OCI-LY1 (cell line): ENCODE measurements at regions not wholly inside any gene's neighbourhood (a gene's known extent, or its start where the extent isn't known, plus 50 kb on each side); places are given as distances from the start of the nearest gene placed in this dataset.

Experiments
- H2AFZ ChIP-seq: fragments of 200-600 bp; sonication (generic), shearing (Covaris generic); 2 replicates; pipeline ENCODE4 v1.6.0; 2014; ENCODE audit warnings: antibody characterized with exemption, mild to moderate bottlenecking, low read length
- H3F3A ChIP-seq: fragments of 200-600 bp; sonication (generic), shearing (Covaris generic); 2 replicates; pipeline ENCODE4 v1.6.0; 2014; ENCODE audit warnings: mild to moderate bottlenecking, antibody characterized with exemption, low read length, moderate library complexity; ENCODE audit not compliant: insufficient read depth
- H3K27ac ChIP-seq: fragments of 200-600 bp; sonication (generic); 2 replicates; pipeline ENCODE4 v1.5.1; 2014; ENCODE audit warnings: low read length, mixed run types, mild to moderate bottlenecking, low read depth; ENCODE audit not compliant: poor library complexity, severe bottlenecking
- H3K27me3 ChIP-seq: fragments of 200-600 bp; sonication (generic); 2 replicates; pipeline ENCODE4 v1.6.0; 2014; ENCODE audit warnings: antibody characterized with exemption, mild to moderate bottlenecking, low read length, moderate library complexity; ENCODE audit not compliant: insufficient read depth
- H3K36me3 ChIP-seq: fragments of 200-600 bp; sonication (generic); 2 replicates; pipeline ENCODE4 v1.6.1; 2014; ENCODE audit warnings: mild to moderate bottlenecking, antibody characterized with exemption, low read length, moderate library complexity, mixed read lengths; ENCODE audit not compliant: insufficient read depth
- H3K4me1 ChIP-seq: fragments of 200-600 bp; sonication (generic); 2 replicates; pipeline ENCODE4 v1.5.1; 2014; ENCODE audit warnings: mild to moderate bottlenecking, low read length, moderate library complexity; ENCODE audit not compliant: insufficient read depth, severe bottlenecking
- H3K4me2 ChIP-seq: fragments of 200-600 bp; sonication (generic), shearing (Covaris generic); 2 replicates; pipeline ENCODE4 v1.6.1; 2014; ENCODE audit warnings: low read length
- H3K4me3 ChIP-seq: fragments of 200-600 bp; sonication (generic); 2 replicates; pipeline ENCODE4 v1.5.1; 2014; ENCODE audit warnings: low read length, low read depth, mild to moderate bottlenecking, mixed read lengths; ENCODE audit not compliant: poor library complexity, severe bottlenecking
- H3K79me2 ChIP-seq: fragments of 200-600 bp; shearing (Covaris generic); 2 replicates; pipeline ENCODE4 v1.6.1; 2016; ENCODE audit warnings: mixed run types, low read length, mixed read lengths; ENCODE audit not compliant: insufficient read depth
- H3K9ac ChIP-seq: fragments of 200-600 bp; sonication (generic), shearing (Covaris generic); 2 replicates; pipeline ENCODE4 v1.6.1; 2014; ENCODE audit warnings: mild to moderate bottlenecking, low read length, mixed read lengths
- H3K9me2 ChIP-seq: fragments of 200-600 bp; sonication (generic), shearing (Covaris generic); 2 replicates; pipeline ENCODE4 v1.6.1; 2014; ENCODE audit warnings: low read depth, mild to moderate bottlenecking, low read length, mixed read lengths
- H3K9me3 ChIP-seq: fragments of 200-600 bp; shearing (Covaris generic); 2 replicates; pipeline ENCODE4 v1.6.1; 2014; ENCODE audit warnings: low read length, mixed read lengths
- H4K20me1 ChIP-seq: fragments of 200-600 bp; sonication (generic), shearing (Covaris generic); 2 replicates; pipeline ENCODE4 v1.6.0; 2016; ENCODE audit warnings: mild to moderate bottlenecking, low read length; ENCODE audit not compliant: insufficient read depth
- EZH2 ChIP-seq: fragments of 200-600 bp; sonication (generic), shearing (Covaris generic); IDR thresholded peaks from 2 replicates; pipeline ENCODE4 v1.8.0; 2017; ENCODE audit warnings: borderline replicate concordance, mixed run types, mild to moderate bottlenecking, antibody characterized with exemption, low read length, moderate library complexity, mixed read lengths
- TF ChIP-seq, protein P1 (sequence below): fragments of 200-600 bp; sonication (generic), shearing (Covaris generic); IDR thresholded peaks from 2 replicates; pipeline ENCODE4 v1.5.1; 2017; ENCODE audit warnings: mild to moderate bottlenecking, antibody characterized with exemption, low read length, moderate library complexity, mixed read lengths

DNA sequence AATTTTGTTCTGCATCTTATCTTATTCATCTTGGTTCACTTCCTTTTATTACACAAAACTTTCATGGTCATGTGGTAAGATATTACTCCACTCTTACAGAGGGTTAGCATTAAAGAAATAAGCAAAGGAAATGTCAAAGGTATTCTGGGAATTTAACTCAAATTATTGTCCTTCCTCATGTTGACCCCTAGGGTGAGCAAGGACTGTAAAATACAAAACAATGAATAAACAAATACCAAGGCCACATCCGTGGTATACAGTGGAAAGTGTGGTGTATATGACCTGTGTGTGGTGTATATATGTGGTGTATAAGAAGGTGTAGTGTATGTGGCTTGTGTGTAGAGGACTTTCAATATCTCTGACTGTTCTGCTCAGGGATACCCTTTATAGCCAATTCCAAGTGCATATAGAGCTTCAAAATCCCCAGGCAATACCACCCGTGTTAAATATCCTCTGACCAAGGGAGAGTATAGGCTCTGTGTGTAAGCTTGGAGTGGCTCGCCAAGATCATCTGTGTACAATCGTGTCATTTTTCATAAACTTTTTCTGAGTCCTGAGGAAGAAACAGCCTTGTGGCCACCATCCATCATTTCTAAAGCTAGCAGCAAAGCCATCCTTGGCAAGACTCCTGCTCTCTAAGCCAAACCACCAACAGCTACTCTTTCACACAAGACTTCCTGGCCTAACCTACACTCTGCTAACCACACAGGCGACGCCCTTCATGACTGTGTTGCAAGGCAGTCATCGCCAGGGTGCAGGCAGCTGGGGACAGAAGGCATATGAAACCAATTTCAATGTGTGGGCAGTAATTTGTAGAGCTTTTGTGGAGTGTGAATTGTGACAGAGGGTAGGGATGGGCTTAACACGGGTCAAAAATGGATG, 548.0 kb downstream of the ETS1 start:
- Histone ChIP-seq H3K27ac (no peak overlapping the region), H3K36me3 (no peaks in the 10 kb centered on the region), H3K4me3 (no peak overlapping the region), H3K9me2 (no peaks in the 10 kb centered on the region), H3K27me3 (no peaks in the 10 kb centered on the region), H3K4me2 (no peak overlapping the region), H4K20me1 (no peaks in the 10 kb centered on the region), H3F3A (no peaks in the 10 kb centered on the region), H2AFZ (no peak overlapping the region), H3K9me3 (no peaks in the 10 kb centered on the region), H3K9ac (no peak overlapping the region), H3K4me1 (no peaks in the 10 kb centered on the region), H3K79me2 (no peaks in the 10 kb centered on the region)
- TF ChIP-seq, protein P1, sequence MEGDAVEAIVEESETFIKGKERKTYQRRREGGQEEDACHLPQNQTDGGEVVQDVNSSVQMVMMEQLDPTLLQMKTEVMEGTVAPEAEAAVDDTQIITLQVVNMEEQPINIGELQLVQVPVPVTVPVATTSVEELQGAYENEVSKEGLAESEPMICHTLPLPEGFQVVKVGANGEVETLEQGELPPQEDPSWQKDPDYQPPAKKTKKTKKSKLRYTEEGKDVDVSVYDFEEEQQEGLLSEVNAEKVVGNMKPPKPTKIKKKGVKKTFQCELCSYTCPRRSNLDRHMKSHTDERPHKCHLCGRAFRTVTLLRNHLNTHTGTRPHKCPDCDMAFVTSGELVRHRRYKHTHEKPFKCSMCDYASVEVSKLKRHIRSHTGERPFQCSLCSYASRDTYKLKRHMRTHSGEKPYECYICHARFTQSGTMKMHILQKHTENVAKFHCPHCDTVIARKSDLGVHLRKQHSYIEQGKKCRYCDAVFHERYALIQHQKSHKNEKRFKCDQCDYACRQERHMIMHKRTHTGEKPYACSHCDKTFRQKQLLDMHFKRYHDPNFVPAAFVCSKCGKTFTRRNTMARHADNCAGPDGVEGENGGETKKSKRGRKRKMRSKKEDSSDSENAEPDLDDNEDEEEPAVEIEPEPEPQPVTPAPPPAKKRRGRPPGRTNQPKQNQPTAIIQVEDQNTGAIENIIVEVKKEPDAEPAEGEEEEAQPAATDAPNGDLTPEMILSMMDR, result no peak
- no peak for TF ChIP-seq EZH2

- Histone ChIP-seq H3K4me1 (no peaks in the 10 kb centered on the region), H3K27ac (no peak overlapping the region), H3K36me3 (no peaks in the 10 kb centered on the region), H3K9me3 (no peaks in the 10 kb centered on the region), H3K4me3 (no peak overlapping the region), H3K27me3 (no peaks in the 10 kb centered on the region), H3K9ac (no peak overlapping the region), H2AFZ (no peak overlapping the region), H3K9me2 (no peaks in the 10 kb centered on the region), H4K20me1 (no peaks in the 10 kb centered on the region), H3K4me2 (no peak overlapping the region), H3F3A (no peaks in the 10 kb centered on the region), H3K79me2 (no peaks in the 10 kb centered on the region)
- TF ChIP-seq, protein P1, result no peak
- TF ChIP-seq EZH2, result no peak
Observed at GRCh38 chr11:128036556-128037093, 550.7 kb downstream of the ETS1 start.

GRCh38 chr11:128036006-128036405, 551.4 kb downstream of the ETS1 start:
- no peaks in the 10 kb centered on the region for H3K79me2 ChIP-seq

More at GRCh38 chr11:128036006-128036405, 551.4 kb downstream of the ETS1 start:
- Histone ChIP-seq H3K9me3 (no peaks in the 10 kb centered on the region), H3F3A (no peaks in the 10 kb centered on the region), H2AFZ (no peak overlapping the region), H4K20me1 (no peaks in the 10 kb centered on the region), H3K36me3 (no peaks in the 10 kb centered on the region), H3K4me2 (no peak overlapping the region), H3K4me3 (no peak overlapping the region), H3K4me1 (no peaks in the 10 kb centered on the region), H3K27ac (no peak overlapping the region), H3K9me2 (no peaks in the 10 kb centered on the region), H3K9ac (no peak overlapping the region), H3K27me3 (no peaks in the 10 kb centered on the region)
- TF ChIP-seq, protein P1, result no peak
- TF ChIP-seq EZH2, result no peak
